GM20431 (cell line): ENCODE measurements at regions not wholly inside any gene's neighbourhood (a gene's known extent, or its start where the extent isn't known, plus 50 kb on each side); places are given as distances from the start of the nearest gene placed in this dataset.

Experiments used
- in situ Hi-C: fragments of 300-500 bp; cut with MseI, MboI; formaldehyde crosslinking; loops from one replicate; pipeline ENCODE4 v1.15.0; 2020; ENCODE audit warnings: low sequenced_read_pairs; ENCODE audit not compliant: unreplicated experiment

DNA sequence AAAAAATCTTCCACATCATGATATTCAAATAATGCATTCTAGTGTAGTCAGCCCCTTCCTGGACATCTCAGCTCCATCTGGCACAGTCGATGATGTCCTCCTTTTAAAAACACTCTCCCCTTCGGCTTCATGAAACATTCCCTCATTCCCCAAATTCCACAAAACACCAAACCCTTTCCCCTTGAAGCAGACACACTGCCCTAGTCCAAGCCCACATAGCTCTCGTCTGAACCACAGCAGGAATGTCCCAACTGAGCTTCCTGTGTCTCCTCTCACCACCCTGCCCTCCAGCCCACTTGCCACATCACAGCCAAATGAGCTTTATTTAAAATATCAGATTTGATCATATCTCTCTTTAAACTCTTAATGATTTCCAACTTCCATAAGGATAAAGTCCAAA is 106.4 kb upstream of the CARMIL1 start:
- in situ Hi-C loops = no loop called here

DNA sequence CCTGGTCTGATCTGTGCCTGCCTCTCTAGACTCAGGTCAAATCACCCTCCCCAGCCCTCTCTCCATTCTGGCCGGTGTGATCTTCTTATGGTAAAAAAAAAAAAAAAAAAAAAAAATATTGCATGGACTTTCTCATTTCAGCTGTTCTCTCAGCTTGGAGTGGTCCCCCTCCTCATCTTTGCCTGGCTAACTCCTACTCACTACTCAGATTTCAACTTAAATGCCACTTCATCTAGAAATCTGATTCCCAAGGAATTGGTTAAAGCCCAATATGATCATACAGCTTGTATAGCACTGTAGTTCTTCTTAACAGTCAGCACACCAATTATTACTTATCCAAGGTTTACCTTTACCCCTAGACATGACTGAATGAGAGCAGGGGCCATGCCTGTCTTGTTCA is 105.9 kb upstream of the CARMIL1 start:
- in situ Hi-C loops = no loop called here

DNA sequence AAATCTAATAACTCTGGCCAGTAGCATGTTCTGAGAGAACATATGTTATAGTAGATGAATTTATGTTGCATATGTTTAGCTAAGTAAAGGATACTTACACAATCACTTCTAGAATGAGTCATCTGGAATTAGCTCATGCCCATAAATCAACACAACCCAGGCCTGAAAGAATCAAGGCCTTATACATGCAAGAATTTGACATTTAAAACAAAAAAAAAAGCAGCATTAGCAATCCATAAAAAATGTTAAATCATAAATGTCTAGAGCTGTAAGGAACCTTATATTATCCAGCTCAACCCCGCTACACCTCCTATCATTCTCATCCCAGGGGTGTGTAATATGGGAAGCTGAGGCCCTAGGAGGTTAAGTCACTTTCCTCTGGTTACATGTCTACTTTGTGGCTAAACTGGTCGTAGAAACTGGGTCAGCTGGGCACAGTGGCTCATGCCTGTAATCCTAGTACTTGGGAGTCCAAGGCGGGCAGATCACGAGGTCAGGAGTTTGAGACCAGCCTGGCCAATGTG is 105.2 kb upstream of the CARMIL1 start:
- in situ Hi-C loops = no loop called here

DNA sequence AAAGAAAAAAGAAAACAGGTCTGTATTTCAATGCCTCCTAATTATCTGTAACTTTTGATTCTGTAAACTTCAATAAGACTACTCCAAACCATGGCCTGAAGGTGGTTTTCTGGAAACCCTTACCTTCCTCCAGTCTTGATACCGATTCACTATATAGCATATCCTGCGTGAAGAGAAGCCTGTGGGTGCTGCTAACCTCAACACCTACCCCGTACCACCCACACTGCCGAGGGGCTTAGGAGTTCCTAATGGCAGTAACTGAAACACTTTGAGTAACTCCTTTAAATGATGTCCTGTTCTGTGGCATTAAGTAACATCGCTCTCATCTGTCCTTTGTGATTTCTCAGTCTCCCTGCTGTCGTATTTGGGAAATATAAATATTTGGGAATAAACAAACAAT is 104.5 kb upstream of the CARMIL1 start:
- in situ Hi-C loops = no loop called here

DNA sequence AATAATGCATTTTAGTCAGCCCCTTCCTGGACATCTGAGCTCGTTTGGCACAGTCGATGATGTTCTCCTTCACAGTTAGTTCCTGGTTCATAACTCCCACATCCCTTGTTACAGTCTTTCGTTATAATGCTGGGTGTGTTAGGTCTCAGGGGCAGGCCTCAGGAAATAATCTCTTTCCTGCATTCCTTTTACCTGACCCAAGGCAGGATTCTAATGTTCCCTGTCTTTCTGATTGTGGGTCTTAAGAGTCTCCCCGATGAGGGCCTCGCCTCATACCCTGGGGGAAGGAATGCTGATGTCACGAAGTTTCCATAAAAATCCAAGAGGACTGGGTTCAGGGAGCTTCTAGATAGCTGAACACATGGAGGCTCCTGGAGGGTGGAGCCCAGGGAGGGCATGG is 104.0 kb upstream of the CARMIL1 start:
- in situ Hi-C loops = no loop called here

DNA sequence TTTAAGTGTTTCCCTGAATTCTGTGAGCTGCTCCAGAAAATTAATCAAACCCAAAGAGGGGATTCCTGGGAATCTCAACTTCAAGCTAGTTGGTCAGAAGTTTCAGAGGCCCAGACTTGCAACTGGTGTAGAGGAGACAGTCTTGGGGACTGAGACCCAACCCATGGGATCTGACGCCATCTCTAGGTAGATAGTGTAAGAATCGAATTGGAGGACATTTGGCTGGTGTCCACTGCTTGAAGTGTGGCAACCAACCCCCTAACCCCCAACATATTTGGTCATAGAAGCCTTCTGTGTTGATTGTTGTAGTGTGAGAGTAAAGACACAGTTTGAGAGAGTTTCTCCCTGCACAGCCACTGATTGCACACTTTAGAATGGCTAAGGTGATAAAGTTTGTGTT is 103.5 kb upstream of the CARMIL1 start:
- in situ Hi-C loops = no loop called here

DNA sequence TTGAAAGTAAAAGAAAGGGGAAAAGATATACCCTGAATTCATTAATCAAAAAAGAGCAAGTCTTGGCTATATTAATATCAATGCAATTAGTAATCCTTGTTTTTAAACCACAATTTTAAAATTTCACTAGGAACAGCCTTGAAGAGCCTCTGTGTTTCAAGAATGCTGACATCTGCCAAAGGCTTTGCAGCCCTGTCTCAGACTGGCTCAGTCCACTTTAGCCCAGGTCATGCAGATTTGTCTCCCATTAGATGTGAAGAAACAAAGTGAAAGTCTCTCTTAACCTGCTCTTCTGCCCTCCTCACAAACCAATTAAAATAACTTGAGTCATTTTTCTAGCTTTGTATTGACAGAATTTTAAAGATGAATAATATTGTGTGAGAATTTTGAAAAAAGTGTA is 102.7 kb upstream of the CARMIL1 start:
- in situ Hi-C loops = no loop called here

DNA sequence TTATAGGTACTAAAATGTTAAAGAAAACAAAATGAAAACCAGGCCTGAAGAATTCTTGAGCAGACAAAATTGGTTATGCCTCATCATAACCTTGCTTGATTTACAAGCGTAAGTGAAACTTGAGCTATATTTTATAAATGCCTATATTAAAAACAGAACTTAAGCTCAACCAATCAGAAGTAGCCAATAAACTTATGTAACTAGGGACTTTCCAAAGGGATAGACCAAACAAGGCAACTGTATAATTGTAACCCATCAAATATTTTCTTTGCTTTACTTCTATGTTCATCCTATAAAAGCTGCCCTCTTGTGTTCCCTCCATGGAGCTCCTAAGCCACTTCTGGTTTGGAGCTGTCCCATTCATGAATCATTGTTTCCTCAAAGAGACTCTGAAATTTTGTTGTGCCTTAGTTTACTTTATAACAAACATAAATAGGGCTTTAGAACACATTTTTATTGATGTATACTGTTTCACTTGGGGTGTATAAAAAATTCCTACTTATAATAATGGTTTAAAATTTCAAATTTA is 101.6 kb upstream of the CARMIL1 start:
- in situ Hi-C loops = no loop called here

DNA sequence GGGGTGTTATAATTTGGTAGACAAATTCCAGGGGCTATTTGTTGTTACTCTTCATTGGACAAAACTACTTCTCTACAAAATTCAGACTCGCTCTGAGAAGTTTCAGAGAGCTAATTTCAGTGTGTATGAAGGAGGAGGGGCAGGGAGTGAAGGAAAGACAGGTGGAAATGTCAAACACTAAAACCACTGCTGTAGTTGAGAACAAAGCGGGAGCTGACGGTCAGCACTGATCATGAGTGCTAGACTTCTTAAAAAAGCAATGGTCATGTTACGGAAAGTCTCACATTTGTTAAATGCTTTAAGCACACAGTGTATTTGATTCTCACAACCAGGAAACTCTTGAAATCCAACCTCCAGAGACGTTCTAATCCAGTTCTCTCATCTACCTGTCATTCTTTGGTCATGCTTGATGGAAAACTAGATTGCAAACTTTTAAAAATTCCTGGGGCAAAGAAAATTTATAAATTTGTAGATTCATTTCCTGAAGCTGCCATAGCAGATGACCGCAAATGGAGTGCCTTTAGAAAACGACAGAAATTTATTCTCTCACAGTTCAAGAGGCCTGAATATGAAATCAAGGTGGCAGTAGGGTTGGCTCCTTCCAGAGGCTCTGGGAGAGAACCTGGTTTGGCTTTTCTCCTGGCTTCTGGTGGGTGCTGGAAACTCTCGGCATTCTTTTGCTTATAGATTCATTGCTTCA is 100.7 kb upstream of the CARMIL1 start:
- in situ Hi-C loops = no loop called here

DNA sequence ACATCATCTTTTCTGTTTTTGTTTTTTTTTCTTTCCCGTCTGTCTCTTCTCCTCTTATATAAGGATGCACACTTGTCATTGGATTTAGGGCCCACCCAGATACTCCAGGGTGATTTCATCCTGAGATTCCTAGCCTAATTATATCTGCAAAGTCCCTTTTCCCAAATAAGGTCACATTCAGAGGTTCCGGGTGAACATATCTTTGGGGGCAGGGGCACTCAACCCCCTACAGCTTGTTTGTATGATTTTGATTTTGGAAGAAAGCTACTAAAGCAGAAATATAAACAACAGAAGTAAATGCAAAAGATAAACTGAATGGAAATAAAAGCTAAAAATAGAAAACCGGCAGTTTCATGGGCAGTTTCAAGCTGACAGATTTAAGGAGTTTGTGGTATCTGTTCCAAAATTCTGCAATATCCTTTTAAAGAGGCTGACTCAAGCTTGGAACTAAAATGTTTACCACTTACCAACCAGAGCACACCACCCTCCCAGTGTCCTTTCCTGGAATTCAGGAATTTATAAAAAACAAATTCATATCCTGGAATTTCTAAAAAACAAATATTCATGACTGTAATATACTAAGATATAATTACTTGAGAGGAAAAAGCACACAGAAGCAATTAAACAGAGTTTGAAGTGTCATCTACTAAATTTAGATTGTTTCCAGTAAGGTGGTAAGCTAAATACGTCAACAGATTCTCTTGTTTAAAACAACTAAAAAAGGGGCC is 100.0 kb upstream of the CARMIL1 start:
- in situ Hi-C loops = no loop called here

DNA sequence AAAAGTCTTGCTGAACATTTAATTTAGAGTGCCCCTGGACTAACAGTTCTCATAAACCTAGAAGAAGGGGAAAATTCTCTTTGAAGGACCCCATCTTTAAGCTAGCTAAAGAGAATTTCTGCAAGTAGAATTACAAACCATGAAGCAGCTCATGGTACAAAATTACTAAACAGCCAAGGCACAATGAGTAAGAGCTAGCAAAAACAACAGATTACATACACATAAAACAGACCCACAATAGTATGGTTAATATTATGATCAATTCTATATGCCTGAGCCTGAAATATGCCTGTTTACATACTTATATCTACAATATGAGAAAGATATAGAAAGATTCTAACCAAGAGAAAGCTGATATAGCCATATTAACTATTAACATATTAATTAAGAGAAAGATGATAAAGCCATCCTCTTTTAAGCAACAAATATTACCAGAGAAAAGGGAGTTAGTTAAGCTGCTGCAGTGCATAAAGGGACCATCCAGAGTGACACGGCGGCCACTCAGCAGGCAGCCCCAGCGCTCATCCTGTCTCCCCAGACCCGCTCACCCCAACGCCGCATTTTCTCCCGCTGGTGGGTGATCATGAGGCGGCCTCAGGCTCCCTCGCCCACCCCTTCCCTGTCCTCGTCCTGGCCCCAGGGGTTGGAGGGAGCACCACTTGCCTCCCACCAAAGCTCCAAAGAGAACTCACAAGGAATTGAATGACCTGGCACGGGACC is 98.4 kb upstream of the CARMIL1 start:
- in situ Hi-C loops = no loop called here

DNA sequence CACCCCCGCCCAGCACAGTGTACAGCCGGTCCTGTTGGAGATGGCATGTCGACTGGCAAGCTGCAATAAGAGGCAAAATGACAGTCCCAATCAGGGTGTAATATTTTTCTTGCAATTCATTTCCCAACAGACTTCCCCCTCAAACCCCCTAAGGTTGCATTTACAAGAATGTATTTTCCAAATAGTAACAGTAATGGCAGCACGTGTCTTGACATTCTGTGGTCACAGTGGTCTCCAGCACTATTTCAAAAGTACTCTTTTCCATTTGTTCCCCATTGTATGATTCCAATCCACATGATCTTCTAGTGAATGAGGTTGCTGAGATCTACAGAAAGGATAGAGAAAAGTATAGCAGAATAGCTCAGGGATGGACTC is 97.8 kb upstream of the CARMIL1 start:
- in situ Hi-C loops = no loop called here

DNA sequence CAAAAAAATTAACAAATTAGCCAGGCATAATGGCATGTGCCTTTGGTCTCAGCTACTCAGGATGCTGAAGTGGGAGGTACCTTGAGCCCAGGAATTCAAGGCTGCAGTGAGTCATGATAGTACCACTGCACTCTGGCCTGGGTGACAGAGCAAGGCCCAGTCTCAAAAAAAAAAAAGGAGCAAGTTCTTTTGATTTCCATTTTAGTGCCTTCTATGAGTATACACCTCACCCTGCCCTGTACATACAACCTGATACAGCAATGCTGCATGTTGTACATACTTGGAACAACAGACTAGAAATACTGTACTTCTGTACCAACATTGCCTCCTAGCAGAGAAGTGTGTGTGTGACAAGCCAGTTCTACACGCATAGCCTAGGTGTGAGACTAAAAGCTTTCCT is 97.3 kb upstream of the CARMIL1 start:
- in situ Hi-C loops = no loop called here

DNA sequence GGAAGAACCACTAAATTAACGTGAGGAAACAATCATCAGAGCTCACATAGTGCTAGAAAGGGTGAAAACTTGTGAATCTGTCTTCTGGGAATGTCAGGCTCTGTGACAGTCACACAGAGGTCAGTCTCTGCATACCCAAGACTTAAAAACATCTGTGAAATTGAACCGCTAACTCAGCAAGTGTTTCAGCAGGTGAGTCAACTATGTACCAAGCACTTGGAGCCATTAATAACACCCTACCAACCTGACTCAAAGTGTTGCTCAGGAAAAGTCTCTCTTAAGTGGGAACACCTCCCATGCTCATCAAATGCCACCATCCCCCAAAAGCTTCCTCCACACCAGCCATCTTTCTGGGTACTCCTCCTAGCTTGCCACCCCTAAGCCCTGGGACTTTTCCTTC is 92.3 kb upstream of the CARMIL1 start:
- in situ Hi-C loops = no loop called here

DNA sequence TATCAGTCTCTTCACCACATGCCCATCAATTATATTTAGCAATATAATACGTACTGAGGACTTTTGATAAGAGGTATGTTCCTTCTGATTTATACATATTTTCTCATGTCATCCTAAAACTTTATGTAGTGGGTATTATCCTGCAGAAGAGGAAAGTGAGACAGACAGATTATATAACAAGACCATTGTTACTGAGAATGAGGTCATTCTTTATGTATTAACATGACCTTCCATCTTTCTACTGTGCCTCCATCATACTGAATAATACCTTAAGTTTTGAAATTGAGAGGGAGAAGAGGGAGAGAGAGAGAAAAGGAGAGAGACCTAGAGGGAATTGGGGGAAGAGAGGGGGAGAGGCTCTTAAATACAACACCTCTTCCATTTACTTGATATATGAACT is 90.9 kb upstream of the CARMIL1 start:
- in situ Hi-C loops = no loop called here

DNA sequence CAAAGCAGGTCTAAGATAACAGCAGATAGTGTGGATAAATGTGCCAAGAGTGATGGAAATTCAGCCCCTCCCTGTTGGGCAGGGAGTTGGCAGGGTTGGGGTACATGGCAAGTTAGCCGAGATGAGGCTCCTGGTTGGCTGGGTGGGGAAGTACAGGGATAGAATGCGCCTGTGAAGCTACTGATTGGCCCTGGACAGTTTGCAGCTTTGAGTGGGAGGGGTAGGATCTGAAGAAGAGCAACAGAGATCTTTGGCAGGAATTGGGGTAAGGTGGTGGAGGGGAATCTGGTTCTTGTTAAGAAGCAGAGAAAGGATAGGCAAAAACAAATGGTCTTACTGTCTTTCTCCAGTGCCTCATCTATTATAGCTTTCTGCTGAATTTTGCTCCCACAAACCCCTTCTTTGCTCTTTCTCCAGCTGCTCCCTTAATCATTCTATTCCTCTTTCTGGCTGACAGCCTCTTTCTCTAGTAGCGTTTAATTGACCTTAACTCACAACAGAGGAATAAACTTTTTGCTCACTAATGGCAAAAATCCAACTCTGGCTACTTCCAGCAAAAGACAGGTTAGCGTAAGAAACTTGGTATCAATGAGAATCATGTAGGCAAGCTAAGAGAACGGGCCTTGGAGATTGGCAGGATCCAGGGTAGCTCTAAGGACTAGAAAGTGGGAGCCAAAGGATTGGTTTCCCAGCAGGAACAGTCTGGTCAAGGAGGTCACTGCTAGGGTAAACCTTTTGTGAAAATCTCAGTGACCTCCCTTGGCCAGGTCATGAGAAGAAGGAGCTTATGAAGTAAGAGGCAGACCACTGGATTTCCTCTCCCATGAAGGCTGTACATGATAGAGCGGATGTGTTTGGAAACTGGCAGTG is 86.3 kb upstream of the CARMIL1 start:
- in situ Hi-C loops = no loop called here

DNA sequence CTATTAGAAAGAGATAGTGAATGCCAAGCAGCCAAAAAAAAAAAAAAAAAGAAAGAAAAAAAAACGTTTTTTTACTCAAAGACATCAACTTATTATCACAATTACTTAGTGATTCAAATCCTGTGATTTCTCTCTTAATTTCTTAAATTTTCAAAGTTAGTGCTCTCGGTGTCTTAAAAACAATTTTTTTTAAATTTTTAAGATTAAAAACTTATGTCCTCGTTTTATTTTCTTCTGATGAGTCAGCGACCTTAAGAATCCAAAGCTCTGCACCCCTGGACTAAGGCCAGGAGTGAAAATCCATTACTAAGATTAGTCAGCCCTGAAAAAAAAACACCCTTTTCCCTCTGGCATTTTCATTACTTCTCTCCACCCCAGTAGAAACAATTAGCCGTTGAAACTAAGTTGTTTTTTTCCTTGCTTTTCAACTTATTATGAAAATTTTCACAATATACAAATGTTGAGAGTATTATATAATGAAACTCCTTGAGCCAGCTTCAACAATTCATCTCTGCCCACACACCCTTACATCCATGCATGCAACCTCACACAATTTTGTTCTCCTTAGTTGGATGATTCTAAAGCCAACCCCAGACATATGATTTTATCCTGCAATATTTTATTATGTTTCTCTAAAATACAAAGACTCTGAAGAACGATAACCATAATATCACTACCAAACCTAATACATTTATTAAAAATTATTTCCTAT is 85.6 kb upstream of the CARMIL1 start:
- in situ Hi-C loops = no loop called here

DNA sequence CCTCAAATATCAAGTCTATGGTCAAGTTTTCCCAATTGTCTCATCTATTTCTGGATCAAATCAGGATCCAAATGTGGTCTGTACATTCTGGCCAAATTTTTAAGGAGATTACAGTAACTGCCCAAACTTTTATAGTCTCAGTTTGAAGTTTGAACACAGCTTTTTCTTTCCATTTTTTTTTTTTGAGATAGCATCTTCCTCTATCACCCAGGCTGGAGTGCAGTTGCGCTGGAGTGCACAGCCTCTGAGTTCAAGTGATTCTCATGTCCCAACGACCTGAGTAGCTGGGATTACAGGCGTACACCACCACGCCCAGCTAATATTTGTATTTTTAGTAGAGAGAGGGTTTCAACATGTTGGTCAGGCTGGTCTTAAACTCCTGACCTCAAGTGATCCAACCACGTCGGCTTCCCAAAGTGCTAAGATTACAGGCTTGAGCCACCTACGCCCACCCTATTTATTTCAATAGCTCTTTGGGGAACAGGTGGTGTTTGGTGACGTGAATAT is 84.9 kb upstream of the CARMIL1 start:
- in situ Hi-C loops = no loop called here

DNA sequence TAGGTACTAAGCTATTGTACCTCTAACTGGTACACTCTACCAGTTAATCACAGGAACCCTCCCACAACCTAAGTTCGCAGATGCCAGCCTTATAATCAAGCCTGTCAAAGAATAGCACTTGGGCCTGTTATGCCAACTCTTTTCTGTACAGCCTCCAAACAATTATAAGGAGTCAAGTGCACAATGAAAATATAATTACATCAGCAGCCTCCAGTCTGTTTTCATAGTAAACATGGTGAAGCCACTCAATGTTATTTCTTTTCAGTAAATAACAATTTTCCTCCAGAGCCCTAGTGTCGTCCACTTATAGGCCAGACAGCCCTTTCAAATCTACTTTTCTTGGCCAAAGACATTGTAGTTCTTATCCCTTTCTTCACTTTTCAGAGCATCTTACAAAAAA is 82.7 kb upstream of the CARMIL1 start:
- in situ Hi-C loops = no loop called here
